Ishikawa (cell line): ENCODE measurements at regions not wholly inside any gene's neighbourhood (a gene's known extent, or its start where the extent isn't known, plus 50 kb on each side); places are given as distances from the start of the nearest gene placed in this dataset.

Experiments
- CEBPB ChIP-seq: IDR thresholded peaks from 2 replicates; pipeline ENCODE4 v1.6.1; 2012
- CREB1 ChIP-seq: IDR thresholded peaks from 2 replicates; pipeline ENCODE4 v1.6.1; 2012; ENCODE audit warnings: low read depth
- EGR1 ChIP-seq: IDR thresholded peaks from 2 replicates; pipeline ENCODE4 v1.6.1; 2012
- EP300 ChIP-seq: IDR thresholded peaks from 2 replicates; pipeline ENCODE4 v1.6.1; 2012; ENCODE audit warnings: borderline replicate concordance
- FOXM1 ChIP-seq: IDR thresholded peaks from 2 replicates; pipeline ENCODE4 v1.6.1; 2012; ENCODE audit warnings: low read depth, borderline replicate concordance
- MAX ChIP-seq: IDR thresholded peaks from 2 replicates; pipeline ENCODE4 v1.6.1; 2012
- NFIC ChIP-seq: IDR thresholded peaks from 2 replicates; pipeline ENCODE4 v1.6.1; 2012
- RAD21 ChIP-seq: IDR thresholded peaks from 2 replicates; pipeline ENCODE4 v1.6.1; 2012; ENCODE audit warnings: low read depth
- TAF1 ChIP-seq: IDR thresholded peaks from 2 replicates; pipeline ENCODE4 v1.6.1; 2012; ENCODE audit warnings: low read depth, mild to moderate bottlenecking
- TCF12 ChIP-seq: IDR thresholded peaks from 2 replicates; pipeline ENCODE4 v1.6.1; 2012; ENCODE audit warnings: low read depth
- TEAD4 ChIP-seq: IDR thresholded peaks from 2 replicates; pipeline ENCODE4 v1.6.1; 2012
- YY1 ChIP-seq: IDR thresholded peaks from 2 replicates; pipeline ENCODE4 v1.6.1; 2012; ENCODE audit warnings: low read depth
- ZBTB7A ChIP-seq: IDR thresholded peaks from 2 replicates; pipeline ENCODE4 v1.6.1; 2012; ENCODE audit warnings: low read depth
- TF ChIP-seq, protein P1 (sequence below): IDR thresholded peaks from 2 replicates; pipeline ENCODE4 v1.6.1; 2012; ENCODE audit warnings: low read depth, mild to moderate bottlenecking
- TF ChIP-seq, protein P2 (sequence below): IDR thresholded peaks from 2 replicates; pipeline ENCODE4 v1.6.1; 2012

GRCh38 chr4:13133700-13134099 is 350.4 kb downstream of the RAB28 start:
- TF ChIP-seq ZBTB7A (no peak), RAD21 (no peak), TCF12 (no peak), TEAD4 (no peak), CREB1 (no peak), FOXM1 (no peak), MAX (no peak), YY1 (no peak), NFIC (no peak), TAF1 (no peak), EP300 (no peak), CEBPB (no peak), EGR1 (no peak)
- TF ChIP-seq, protein P1, sequence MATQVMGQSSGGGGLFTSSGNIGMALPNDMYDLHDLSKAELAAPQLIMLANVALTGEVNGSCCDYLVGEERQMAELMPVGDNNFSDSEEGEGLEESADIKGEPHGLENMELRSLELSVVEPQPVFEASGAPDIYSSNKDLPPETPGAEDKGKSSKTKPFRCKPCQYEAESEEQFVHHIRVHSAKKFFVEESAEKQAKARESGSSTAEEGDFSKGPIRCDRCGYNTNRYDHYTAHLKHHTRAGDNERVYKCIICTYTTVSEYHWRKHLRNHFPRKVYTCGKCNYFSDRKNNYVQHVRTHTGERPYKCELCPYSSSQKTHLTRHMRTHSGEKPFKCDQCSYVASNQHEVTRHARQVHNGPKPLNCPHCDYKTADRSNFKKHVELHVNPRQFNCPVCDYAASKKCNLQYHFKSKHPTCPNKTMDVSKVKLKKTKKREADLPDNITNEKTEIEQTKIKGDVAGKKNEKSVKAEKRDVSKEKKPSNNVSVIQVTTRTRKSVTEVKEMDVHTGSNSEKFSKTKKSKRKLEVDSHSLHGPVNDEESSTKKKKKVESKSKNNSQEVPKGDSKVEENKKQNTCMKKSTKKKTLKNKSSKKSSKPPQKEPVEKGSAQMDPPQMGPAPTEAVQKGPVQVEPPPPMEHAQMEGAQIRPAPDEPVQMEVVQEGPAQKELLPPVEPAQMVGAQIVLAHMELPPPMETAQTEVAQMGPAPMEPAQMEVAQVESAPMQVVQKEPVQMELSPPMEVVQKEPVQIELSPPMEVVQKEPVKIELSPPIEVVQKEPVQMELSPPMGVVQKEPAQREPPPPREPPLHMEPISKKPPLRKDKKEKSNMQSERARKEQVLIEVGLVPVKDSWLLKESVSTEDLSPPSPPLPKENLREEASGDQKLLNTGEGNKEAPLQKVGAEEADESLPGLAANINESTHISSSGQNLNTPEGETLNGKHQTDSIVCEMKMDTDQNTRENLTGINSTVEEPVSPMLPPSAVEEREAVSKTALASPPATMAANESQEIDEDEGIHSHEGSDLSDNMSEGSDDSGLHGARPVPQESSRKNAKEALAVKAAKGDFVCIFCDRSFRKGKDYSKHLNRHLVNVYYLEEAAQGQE, result no peak
- TF ChIP-seq, protein P2, sequence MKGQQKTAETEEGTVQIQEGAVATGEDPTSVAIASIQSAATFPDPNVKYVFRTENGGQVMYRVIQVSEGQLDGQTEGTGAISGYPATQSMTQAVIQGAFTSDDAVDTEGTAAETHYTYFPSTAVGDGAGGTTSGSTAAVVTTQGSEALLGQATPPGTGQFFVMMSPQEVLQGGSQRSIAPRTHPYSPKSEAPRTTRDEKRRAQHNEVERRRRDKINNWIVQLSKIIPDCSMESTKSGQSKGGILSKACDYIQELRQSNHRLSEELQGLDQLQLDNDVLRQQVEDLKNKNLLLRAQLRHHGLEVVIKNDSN, result no peak

DNA sequence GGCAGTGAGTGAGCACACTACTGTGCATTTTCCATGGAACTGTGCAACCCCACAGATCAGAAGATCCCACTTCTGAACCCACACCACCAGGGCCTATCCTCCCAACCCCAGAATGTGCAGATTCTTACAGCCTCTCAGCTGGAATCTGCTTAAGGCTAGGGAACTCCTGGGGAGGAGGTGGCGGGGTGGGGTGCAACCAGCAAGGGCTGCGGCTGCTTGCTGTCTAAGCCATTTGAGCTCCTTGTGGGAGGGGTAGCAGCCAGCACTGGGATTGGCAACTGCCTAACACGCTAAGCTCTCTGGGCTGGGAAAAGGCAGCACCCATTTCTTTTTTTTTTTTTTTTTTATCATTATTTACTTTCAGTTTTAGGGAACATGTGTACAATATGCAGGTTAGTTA is 353.3 kb downstream of the RAB28 start:
- TF ChIP-seq FOXM1 (no peak), YY1 (no peak), TCF12 (no peak), TEAD4 (no peak), CEBPB (no peak), CREB1 (no peak), RAD21 (no peak), EP300 (no peak), TAF1 (no peak), EGR1 (no peak), ZBTB7A (no peak)
- TF ChIP-seq, protein P2, result no peak
- TF ChIP-seq, protein P1, result no peak

GRCh38 chr4:13129095-13129494 is 355.0 kb downstream of the RAB28 start:
- no peak for TF ChIP-seq YY1
- TF ChIP-seq TEAD4, result no peak
- no peak for TF ChIP-seq EGR1
- TF ChIP-seq, protein P2, result no peak
- TF ChIP-seq FOXM1, result no peak
- no peak for TF ChIP-seq CREB1
- no peak for TF ChIP-seq CEBPB
- no peak for TF ChIP-seq MAX
- no peak for TF ChIP-seq TAF1
- no peak for TF ChIP-seq TCF12
- no peak for TF ChIP-seq RAD21

GRCh38 chr4:13126976-13127910 is 356.9 kb downstream of the RAB28 start:
- no peak for TF ChIP-seq MAX
- no peak for TF ChIP-seq CEBPB
- no peak for TF ChIP-seq CREB1
- TF ChIP-seq, protein P2, result no peak
- no peak for TF ChIP-seq EGR1
- TF ChIP-seq TAF1, result no peak
- no peak for TF ChIP-seq ZBTB7A
- no peak for TF ChIP-seq TCF12
